ENCODE measurements at regions not wholly inside any gene's neighbourhood (a gene's known extent, or its start where the extent isn't known, plus 50 kb on each side); places are given as distances from the start of the nearest gene placed in this dataset.
"Not testable (repeated sequence)": the region's sequence is repeated elsewhere in the genome, so short reads cannot be mapped to it uniquely, and the experiment has no call there.

- in situ Hi-C loops (cut with HindIII; ENCODE audit: low sequenced_read_pairs): no loop called here
Measured at GRCh38 chr3:26058901-26059321, 269.0 kb downstream of the OXSM start.

GRCh38 chr3:26061947-26062346 lies 272.1 kb downstream of the OXSM start:
- in situ Hi-C loops (cut with HindIII; ENCODE audit: low sequenced_read_pairs): no loop called here

GRCh38 chr3:26064297-26064696 lies 274.4 kb downstream of the OXSM start:
- in situ Hi-C loops (cut with HindIII; ENCODE audit: low sequenced_read_pairs): no loop called here

GRCh38 chr3:26068890-26069289 lies 279.0 kb downstream of the OXSM start:
- in situ Hi-C loops (cut with HindIII; ENCODE audit: low sequenced_read_pairs): no loop called here

- in situ Hi-C loops (cut with HindIII; ENCODE audit: low sequenced_read_pairs): no loop called here
Measured at GRCh38 chr3:26070854-26071253, 281.0 kb downstream of the OXSM start.

GRCh38 chr3:26074080-26074479 lies 284.2 kb downstream of the OXSM start:
- in situ Hi-C loops (cut with HindIII; ENCODE audit: low sequenced_read_pairs): no loop called here

GRCh38 chr3:26078539-26078938 lies 288.6 kb downstream of the OXSM start:
- in situ Hi-C loops (cut with HindIII; ENCODE audit: low sequenced_read_pairs): no loop called here

- in situ Hi-C loops (cut with HindIII; ENCODE audit: low sequenced_read_pairs): no loop called here
Measured at GRCh38 chr3:26081166-26081565, 291.3 kb downstream of the OXSM start.

- in situ Hi-C loops (cut with HindIII; ENCODE audit: low sequenced_read_pairs): no loop called here
Measured at GRCh38 chr3:26081806-26082205, 291.9 kb downstream of the OXSM start.

- in situ Hi-C loops (cut with HindIII; ENCODE audit: low sequenced_read_pairs): no loop called here
Measured at GRCh38 chr3:26082911-26083310, 293.0 kb downstream of the OXSM start.

- in situ Hi-C loops (cut with HindIII; ENCODE audit: low sequenced_read_pairs): no loop called here
Measured at GRCh38 chr3:26084629-26085028, 294.7 kb downstream of the OXSM start.

- in situ Hi-C loops (cut with HindIII; ENCODE audit: low sequenced_read_pairs): no loop called here
Measured at GRCh38 chr3:26087751-26088150, 297.9 kb downstream of the OXSM start.

GRCh38 chr3:26089249-26089648 lies 299.4 kb downstream of the OXSM start:
- in situ Hi-C loops (cut with HindIII; ENCODE audit: low sequenced_read_pairs): no loop called here

- in situ Hi-C loops (cut with HindIII; ENCODE audit: low sequenced_read_pairs): no loop called here
Measured at GRCh38 chr3:26090589-26090988, 300.7 kb downstream of the OXSM start.

GRCh38 chr3:26091096-26091495 lies 301.2 kb downstream of the OXSM start:
- in situ Hi-C loops (cut with HindIII; ENCODE audit: low sequenced_read_pairs): no loop called here

- in situ Hi-C loops (cut with HindIII; ENCODE audit: low sequenced_read_pairs): no loop called here
Measured at GRCh38 chr3:26091626-26092025, 301.7 kb downstream of the OXSM start.

- in situ Hi-C loops (cut with HindIII; ENCODE audit: low sequenced_read_pairs): not testable (repeated sequence)
Measured at GRCh38 chr3:26097111-26097510, 307.2 kb downstream of the OXSM start.

GRCh38 chr3:26099692-26100091 lies 309.8 kb downstream of the OXSM start:
- in situ Hi-C loops (cut with HindIII; ENCODE audit: low sequenced_read_pairs): no loop called here

GRCh38 chr3:26100176-26100575 lies 310.3 kb downstream of the OXSM start:
- in situ Hi-C loops (cut with HindIII; ENCODE audit: low sequenced_read_pairs): no loop called here

- in situ Hi-C loops (cut with HindIII; ENCODE audit: low sequenced_read_pairs): no loop called here
Measured at GRCh38 chr3:26102376-26102775, 312.5 kb downstream of the OXSM start.

GRCh38 chr3:26104851-26105251 lies 315.0 kb downstream of the OXSM start:
- in situ Hi-C loops (cut with HindIII; ENCODE audit: low sequenced_read_pairs): no loop called here

GRCh38 chr3:26105261-26105660 lies 315.4 kb downstream of the OXSM start:
- in situ Hi-C loops (cut with HindIII; ENCODE audit: low sequenced_read_pairs): no loop called here

- in situ Hi-C loops (cut with HindIII; ENCODE audit: low sequenced_read_pairs): no loop called here
Measured at GRCh38 chr3:26106228-26106627, 316.3 kb downstream of the OXSM start.
